HG03108 (cell line): ENCODE measurements at regions not wholly inside any gene's neighbourhood (a gene's known extent, or its start where the extent isn't known, plus 50 kb on each side); places are given as distances from the start of the nearest gene placed in this dataset.

Experiments used
- ATAC-seq: cut with Tn5 transposase; IDR thresholded peaks from one replicate; pipeline ENCODE4 v1.9.1; 2021; ENCODE audit warnings: moderate library complexity; ENCODE audit not compliant: unreplicated experiment

- no peak for ATAC-seq
Measured at GRCh38 chr18:66676699-66677098, 72.8 kb upstream of the CDH19 start.

GRCh38 chr18:66674286-66674685 lies 70.4 kb upstream of the CDH19 start:
- no peak for ATAC-seq

- ATAC-seq = no peak
Measured at GRCh38 chr18:66668706-66669105, 64.8 kb upstream of the CDH19 start.

GRCh38 chr18:66662632-66663031 lies 58.7 kb upstream of the CDH19 start:
- no peak for ATAC-seq

- no peak for ATAC-seq
Measured at GRCh38 chr18:66655407-66655806, 51.5 kb upstream of the CDH19 start.
